ENCODE measurements at regions not wholly inside any gene's neighbourhood (a gene's known extent, or its start where the extent isn't known, plus 50 kb on each side); places are given as distances from the start of the nearest gene placed in this dataset.

DNA sequence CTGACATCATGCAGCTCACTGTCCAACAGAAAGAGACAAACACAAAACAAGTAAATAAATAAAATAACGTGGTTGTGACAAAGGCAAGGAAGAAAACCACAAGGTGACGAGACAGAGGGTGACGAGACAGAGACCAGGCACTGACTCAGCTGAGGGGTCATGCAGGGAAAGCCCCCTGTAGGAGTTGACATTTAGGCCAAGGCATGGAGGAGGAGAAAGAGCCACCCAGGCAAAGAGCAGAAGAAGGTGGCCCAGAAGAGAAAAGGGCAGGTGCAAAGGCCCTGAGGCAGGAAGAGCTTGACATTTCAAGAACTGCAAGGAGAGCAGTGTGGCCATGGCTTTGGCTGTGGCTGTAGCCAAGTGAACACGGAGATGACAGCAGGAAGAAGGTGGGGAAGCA is 65.1 kb upstream of the ID3 start:
- H3K27ac ChIP-seq: no peak overlapping the region
- TF ChIP-seq, protein P1, sequence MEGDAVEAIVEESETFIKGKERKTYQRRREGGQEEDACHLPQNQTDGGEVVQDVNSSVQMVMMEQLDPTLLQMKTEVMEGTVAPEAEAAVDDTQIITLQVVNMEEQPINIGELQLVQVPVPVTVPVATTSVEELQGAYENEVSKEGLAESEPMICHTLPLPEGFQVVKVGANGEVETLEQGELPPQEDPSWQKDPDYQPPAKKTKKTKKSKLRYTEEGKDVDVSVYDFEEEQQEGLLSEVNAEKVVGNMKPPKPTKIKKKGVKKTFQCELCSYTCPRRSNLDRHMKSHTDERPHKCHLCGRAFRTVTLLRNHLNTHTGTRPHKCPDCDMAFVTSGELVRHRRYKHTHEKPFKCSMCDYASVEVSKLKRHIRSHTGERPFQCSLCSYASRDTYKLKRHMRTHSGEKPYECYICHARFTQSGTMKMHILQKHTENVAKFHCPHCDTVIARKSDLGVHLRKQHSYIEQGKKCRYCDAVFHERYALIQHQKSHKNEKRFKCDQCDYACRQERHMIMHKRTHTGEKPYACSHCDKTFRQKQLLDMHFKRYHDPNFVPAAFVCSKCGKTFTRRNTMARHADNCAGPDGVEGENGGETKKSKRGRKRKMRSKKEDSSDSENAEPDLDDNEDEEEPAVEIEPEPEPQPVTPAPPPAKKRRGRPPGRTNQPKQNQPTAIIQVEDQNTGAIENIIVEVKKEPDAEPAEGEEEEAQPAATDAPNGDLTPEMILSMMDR (conservative IDR thresholded peaks at IDR 0.05; ENCODE audit: low read depth): no peak
- no peak for DNase-seq (ENCODE audit: low spot score)
- ChIA-PET CTCF (no interaction called here), POLR2A (ENCODE audit: low non-redundant PET) (no interaction called here)

DNA sequence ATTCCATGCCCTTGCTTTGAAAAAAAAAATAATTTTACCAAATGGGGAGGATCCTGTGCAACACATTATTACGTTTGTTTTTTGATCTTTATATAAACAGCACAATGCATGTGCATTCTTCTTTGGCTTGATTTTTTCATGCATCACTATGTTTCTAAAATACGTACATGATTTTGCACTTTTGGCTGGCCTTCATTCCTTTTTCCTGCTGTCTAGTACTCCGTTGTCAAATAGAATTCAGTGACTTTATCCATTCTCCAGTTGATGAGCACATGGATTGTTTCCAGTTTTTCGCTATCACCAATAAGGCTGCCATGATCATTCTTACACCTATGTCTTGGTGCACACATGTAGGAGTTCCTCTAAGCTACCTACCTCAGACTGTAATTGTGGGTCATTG is 63.0 kb upstream of the ID3 start:
- no peak overlapping the region for H3K27ac ChIP-seq
- POLR2A ChIA-PET (ENCODE audit: low non-redundant PET): no interaction called here
- CTCF ChIA-PET: no interaction called here
- no peak for DNase-seq (ENCODE audit: low spot score)
- TF ChIP-seq, protein P1 (conservative IDR thresholded peaks at IDR 0.05; ENCODE audit: low read depth): no peak

DNA sequence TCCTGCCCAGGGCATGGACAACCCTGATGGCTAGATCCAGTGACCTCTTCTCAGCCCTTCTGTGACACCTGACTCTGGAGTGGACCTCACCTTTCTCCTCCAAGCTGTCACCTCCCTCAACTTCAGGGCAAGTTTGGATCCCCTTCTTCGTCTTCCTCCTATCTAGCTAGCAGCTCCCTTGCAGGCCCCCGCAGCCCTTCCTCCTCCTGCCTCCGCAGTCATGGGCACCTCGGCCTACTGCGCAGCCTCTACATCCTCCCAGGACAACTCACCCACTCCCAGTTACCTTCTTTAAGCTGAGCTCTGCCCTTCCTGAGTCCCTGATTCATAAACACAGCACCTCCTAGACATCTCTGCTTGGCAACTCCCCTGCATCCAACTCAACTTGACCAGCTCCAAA is 61.3 kb upstream of the ID3 start:
- POLR2A ChIA-PET (ENCODE audit: low non-redundant PET): no interaction called here
- TF ChIP-seq, protein P1 (conservative IDR thresholded peaks at IDR 0.05; ENCODE audit: low read depth): no peak
- no peak for DNase-seq (ENCODE audit: low spot score)
- no peak overlapping the region for H3K27ac ChIP-seq
- CTCF ChIA-PET: interaction anchor here (0.6 to 2.6 kb wide), 3 partner anchors 14 to 46 kb away, joined by 3 to 13 read pairs (median 5); no protein-coding TSS in a partner anchor

DNA sequence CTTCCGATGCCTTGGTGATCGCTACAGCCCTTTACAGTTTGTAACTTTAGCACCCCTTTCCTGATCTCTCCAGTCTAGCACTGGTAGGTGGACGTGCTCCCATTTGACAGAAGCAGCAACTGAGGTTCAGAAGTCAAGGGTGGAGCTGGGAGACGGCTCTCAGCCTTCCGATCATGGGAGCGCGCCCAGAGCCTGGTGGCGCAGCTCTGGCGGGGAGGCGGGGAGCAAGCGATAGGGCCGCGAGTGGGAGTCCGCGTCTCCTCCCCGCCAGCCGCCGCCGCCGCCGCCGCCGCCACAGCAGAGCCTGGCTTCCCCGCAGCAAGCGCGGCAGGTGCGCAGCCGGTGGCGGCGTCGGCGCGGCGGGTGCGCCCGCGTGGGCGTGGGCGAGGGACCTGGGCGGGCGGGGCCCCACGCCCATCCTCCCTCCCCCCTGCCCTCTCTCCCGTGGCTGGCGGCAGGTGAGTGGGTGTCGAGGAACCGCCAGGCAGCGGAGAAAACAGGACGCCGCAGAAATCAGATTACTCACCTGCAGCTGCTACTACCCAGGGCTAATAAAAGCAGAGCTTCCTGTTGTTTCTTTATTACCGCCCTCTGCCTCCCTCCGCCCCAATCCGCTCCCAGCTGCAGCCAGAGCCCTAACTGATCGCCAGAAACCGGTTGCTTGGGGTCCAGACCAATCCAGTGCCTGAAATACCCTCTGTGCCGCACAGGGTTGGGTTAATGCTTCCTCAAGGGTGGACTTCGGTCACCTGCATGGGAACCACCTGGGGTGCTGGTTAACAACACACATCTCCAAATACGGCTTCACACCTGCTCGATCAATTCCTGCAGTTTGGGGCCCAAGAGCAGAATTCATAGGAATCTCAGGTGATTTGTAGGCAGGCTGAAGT is 60.2 kb upstream of the ID3 start:
- ChIA-PET CTCF (interaction anchor here (0.7 to 2.6 kb wide), 2 partner anchors 11 to 15 kb away, joined by 3 to 13 read pairs; no protein-coding TSS in a partner anchor), POLR2A (ENCODE audit: low non-redundant PET) (interaction anchor here (0.6 kb wide), 1 partner anchor 62 kb away, joined by 3 read pairs; no protein-coding TSS in a partner anchor)
- DNase-seq (ENCODE audit: low spot score): peak; percentile 73

DNA sequence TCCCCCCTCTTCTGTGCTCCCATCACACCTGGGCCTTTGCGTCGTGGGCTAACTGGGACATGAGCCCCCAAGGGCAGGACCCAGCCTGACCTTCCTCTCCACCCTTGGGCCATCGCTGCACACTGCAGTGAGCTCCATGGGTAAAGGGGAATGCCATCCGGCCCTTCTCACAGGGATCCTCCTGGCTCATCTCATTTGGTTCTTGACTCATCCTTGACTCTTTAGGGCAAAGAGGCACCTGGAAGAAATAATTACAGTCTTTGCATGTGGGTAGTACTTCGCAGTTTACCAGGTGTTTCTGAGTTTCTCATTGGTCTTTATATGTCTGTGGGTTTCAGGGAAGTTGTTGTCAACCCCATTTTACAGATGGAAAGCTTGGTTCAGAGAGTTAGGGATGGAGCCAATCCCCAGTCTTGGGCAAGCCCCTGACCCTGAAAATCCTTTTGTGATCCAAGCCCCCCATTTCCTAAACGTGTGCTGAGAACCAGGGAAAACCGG is 59.3 kb upstream of the ID3 start:
- ChIA-PET POLR2A (ENCODE audit: low non-redundant PET) (no interaction called here), CTCF (interaction anchor here (0.8 to 2.6 kb wide), 2 partner anchors 16 to 18 kb away, joined by 3 to 13 read pairs; no protein-coding TSS in a partner anchor)

More for the DNA sequence above, 60.2 kb upstream of the ID3 start:
- TF ChIP-seq, protein P1 (conservative IDR thresholded peaks at IDR 0.05; ENCODE audit: low read depth): no peak
- H3K27ac ChIP-seq: peak overlapping the region; percentile 19; the same call in 1 of the 2 replicates

DNA sequence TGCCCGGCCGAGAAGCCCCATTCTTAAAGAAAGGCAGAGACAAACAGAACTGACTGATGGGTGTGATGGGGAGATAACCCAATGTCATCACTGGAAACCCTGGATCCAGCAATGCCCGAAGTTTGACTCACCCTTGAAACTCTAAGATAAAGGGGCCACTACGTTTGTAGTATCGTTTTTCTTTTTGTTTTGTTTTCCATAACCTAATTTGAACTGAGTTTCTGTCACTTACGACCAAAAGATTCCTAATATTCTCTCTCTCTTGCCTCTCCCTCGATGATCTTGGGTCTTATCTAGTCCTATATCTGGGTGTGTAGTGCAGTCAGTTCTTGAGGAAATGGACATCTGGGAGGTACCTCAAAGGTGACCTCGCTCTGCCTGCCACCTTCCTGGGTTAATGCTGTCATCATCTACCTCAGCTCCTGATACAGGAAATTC is 57.8 kb upstream of the ID3 start:
- CTCF ChIA-PET: interaction anchor here (1.0 kb wide), 1 partner anchor 72 kb away, joined by 3 read pairs; no protein-coding TSS in a partner anchor
- no peak overlapping the region for H3K27ac ChIP-seq
- DNase-seq (ENCODE audit: low spot score): no peak
- POLR2A ChIA-PET (ENCODE audit: low non-redundant PET): no interaction called here
- TF ChIP-seq, protein P1 (conservative IDR thresholded peaks at IDR 0.05; ENCODE audit: low read depth): no peak

More for the DNA sequence above, 59.3 kb upstream of the ID3 start:
- H3K27ac ChIP-seq: no peak overlapping the region
- TF ChIP-seq, protein P1 (conservative IDR thresholded peaks at IDR 0.05; ENCODE audit: low read depth): no peak
- no peak for DNase-seq (ENCODE audit: low spot score)

Data from RWPE1 (cell line).